NCI-H82 treated with DMSO at 0.1 percent for 48 hours (cell line): ENCODE measurements at regions not wholly inside any gene's neighbourhood (a gene's known extent, or its start where the extent isn't known, plus 50 kb on each side); places are given as distances from the start of the nearest gene placed in this dataset.

Experiments used
- DNase-seq: peaks from one replicate; lab custom pipeline; 2025; ENCODE audit not compliant: unreplicated experiment; lab: John Stamatoyannopoulos, UW

DNA sequence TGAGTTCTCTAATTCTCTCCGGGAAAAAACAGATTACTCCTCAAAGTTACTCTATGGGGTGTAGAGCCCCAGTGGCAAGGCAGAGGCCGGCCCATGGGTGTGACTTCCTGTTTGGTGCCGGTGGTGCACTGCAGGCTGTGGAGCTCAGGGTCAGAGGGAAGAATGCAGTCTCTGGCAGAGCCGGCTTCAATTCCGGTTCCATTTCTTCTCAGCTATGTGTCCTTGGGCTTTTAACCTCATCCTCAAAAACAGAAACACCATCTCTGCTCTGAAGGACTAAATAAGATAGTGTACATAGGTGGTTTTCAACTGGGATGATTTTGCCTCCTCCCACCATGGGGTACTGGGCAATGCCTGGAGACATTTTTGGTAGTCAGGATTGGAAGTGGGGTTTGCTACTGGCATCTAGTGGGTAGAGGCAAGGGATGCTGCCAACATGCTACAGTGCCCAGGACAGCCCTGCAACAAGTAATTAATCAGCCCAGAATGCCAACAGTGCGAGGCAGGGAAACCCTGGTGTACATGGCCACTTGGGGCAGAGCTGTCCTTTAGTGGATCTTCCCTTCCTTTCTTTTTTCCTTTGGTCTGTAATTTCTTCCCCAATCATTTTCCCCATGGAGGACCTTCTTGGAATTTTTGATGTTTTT lies 81.2 kb downstream of the INSIG2 start:
- no peak for DNase-seq

GRCh38 chr2:118168615-118169014 lies 80.3 kb downstream of the INSIG2 start:
- DNase-seq: no peak

- no peak for DNase-seq
Observed at GRCh38 chr2:118167026-118167425, 78.8 kb downstream of the INSIG2 start.

DNA sequence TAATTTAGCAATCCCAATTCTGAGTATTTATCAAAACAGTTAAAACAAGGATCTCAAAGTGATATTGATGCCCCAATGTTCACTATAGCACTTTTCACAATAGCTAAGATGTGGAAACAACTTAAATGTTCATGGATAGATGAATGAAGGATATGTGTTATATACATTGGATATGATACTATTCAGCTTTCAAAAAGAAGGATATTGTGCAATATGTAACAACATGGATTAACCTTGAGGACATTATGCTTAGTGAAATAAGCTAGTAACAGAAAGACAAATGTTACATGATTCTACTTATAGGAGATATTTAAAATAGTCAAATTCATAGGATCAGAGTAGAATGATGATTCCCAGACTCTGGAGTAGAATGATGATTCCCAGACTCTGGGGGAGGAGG lies 78.0 kb downstream of the INSIG2 start:
- no peak for DNase-seq

- DNase-seq: no peak
Observed at GRCh38 chr2:118165595-118165994, 77.3 kb downstream of the INSIG2 start.
